KOPT-K1 (cell line): ENCODE measurements at regions not wholly inside any gene's neighbourhood (a gene's known extent, or its start where the extent isn't known, plus 50 kb on each side); places are given as distances from the start of the nearest gene placed in this dataset.

Experiments used
- H3K27ac ChIP-seq: fragments of 200-600 bp; sonication (generic); 2 replicates; pipeline ENCODE4 v1.5.1; 2016; ENCODE audit warnings: antibody characterized with exemption, mild to moderate bottlenecking, low read depth, low read length; ENCODE audit not compliant: poor library complexity, severe bottlenecking
- H3K36me3 ChIP-seq: fragments of 200-600 bp; sonication (generic); 2 replicates; pipeline ENCODE4 v1.5.1; 2017; ENCODE audit warnings: antibody characterized with exemption, mild to moderate bottlenecking, low read length, moderate library complexity; ENCODE audit not compliant: insufficient read depth
- H3K9me3 ChIP-seq: fragments of 200-600 bp; sonication (generic); 2 replicates; pipeline ENCODE4 v1.5.1; 2017; ENCODE audit warnings: antibody characterized with exemption, low read length, mild to moderate bottlenecking; ENCODE audit not compliant: insufficient read depth, poor library complexity, severe bottlenecking

GRCh38 chr15:58235961-58236360 is 97.8 kb downstream of the AQP9 start:
- no peaks in the 10 kb centered on the region for H3K36me3 ChIP-seq
- no peaks in the 10 kb centered on the region for H3K9me3 ChIP-seq
- no peak overlapping the region for H3K27ac ChIP-seq

- no peak overlapping the region for H3K27ac ChIP-seq
- no peaks in the 10 kb centered on the region for H3K36me3 ChIP-seq
Observed at GRCh38 chr15:58240191-58240932, 102.2 kb downstream of the AQP9 start.

GRCh38 chr15:58241872-58242271 is 103.7 kb downstream of the AQP9 start:
- no peak overlapping the region for H3K27ac ChIP-seq

More at GRCh38 chr15:58240191-58240932, 102.2 kb downstream of the AQP9 start:
- H3K9me3 ChIP-seq: no peaks in the 10 kb centered on the region

GRCh38 chr15:58243070-58243469 is 104.9 kb downstream of the AQP9 start:
- Histone ChIP-seq H3K27ac (no peak overlapping the region), H3K9me3 (no peaks in the 10 kb centered on the region), H3K36me3 (no peaks in the 10 kb centered on the region)

More at GRCh38 chr15:58241872-58242271, 103.7 kb downstream of the AQP9 start:
- Histone ChIP-seq H3K36me3 (no peaks in the 10 kb centered on the region), H3K9me3 (no peaks in the 10 kb centered on the region)

GRCh38 chr15:58244536-58244935 is 106.4 kb downstream of the AQP9 start:
- no peaks in the 10 kb centered on the region for H3K36me3 ChIP-seq
- H3K27ac ChIP-seq: no peak overlapping the region
- H3K9me3 ChIP-seq: no peaks in the 10 kb centered on the region

- Histone ChIP-seq H3K36me3 (no peaks in the 10 kb centered on the region), H3K27ac (no peak overlapping the region), H3K9me3 (no peaks in the 10 kb centered on the region)
Observed at GRCh38 chr15:58246041-58246440, 107.9 kb downstream of the AQP9 start.

GRCh38 chr15:58247855-58248842 is 110.0 kb downstream of the AQP9 start:
- H3K9me3 ChIP-seq: no peaks in the 10 kb centered on the region
- no peaks in the 10 kb centered on the region for H3K36me3 ChIP-seq
- no peak overlapping the region for H3K27ac ChIP-seq

GRCh38 chr15:58249646-58250312 is 111.6 kb downstream of the AQP9 start:
- no peaks in the 10 kb centered on the region for H3K36me3 ChIP-seq
- H3K27ac ChIP-seq: peak overlapping the region; percentile 40
- H3K9me3 ChIP-seq: no peaks in the 10 kb centered on the region

- Histone ChIP-seq H3K27ac (no peak overlapping the region), H3K9me3 (no peaks in the 10 kb centered on the region), H3K36me3 (no peaks in the 10 kb centered on the region)
Observed at GRCh38 chr15:58252586-58253323, 114.6 kb downstream of the AQP9 start.

- Histone ChIP-seq H3K9me3 (no peaks in the 10 kb centered on the region), H3K27ac (no peak overlapping the region), H3K36me3 (no peaks in the 10 kb centered on the region)
Observed at GRCh38 chr15:58257776-58258325, 119.7 kb downstream of the AQP9 start.

GRCh38 chr15:58258501-58259292 is 120.5 kb downstream of the AQP9 start:
- Histone ChIP-seq H3K36me3 (no peaks in the 10 kb centered on the region), H3K27ac (no peak overlapping the region), H3K9me3 (no peaks in the 10 kb centered on the region)

GRCh38 chr15:58260205-58260724 is 122.1 kb downstream of the AQP9 start:
- no peaks in the 10 kb centered on the region for H3K9me3 ChIP-seq
- no peaks in the 10 kb centered on the region for H3K36me3 ChIP-seq
- no peak overlapping the region for H3K27ac ChIP-seq

- no peaks in the 10 kb centered on the region for H3K36me3 ChIP-seq
Observed at GRCh38 chr15:58260725-58261267, 122.6 kb downstream of the AQP9 start.

More at GRCh38 chr15:58260725-58261267, 122.6 kb downstream of the AQP9 start:
- H3K27ac ChIP-seq: no peak overlapping the region
- no peaks in the 10 kb centered on the region for H3K9me3 ChIP-seq
